ENCODE measurements at regions not wholly inside any gene's neighbourhood (a gene's known extent, or its start where the extent isn't known, plus 50 kb on each side); places are given as distances from the start of the nearest gene placed in this dataset.
A peak's percentile ranks its signal among the peaks of the same experiment; 100 is the strongest.
"Not testable (repeated sequence)": the region's sequence is repeated elsewhere in the genome, so short reads cannot be mapped to it uniquely, and the experiment has no call there.

DNA sequence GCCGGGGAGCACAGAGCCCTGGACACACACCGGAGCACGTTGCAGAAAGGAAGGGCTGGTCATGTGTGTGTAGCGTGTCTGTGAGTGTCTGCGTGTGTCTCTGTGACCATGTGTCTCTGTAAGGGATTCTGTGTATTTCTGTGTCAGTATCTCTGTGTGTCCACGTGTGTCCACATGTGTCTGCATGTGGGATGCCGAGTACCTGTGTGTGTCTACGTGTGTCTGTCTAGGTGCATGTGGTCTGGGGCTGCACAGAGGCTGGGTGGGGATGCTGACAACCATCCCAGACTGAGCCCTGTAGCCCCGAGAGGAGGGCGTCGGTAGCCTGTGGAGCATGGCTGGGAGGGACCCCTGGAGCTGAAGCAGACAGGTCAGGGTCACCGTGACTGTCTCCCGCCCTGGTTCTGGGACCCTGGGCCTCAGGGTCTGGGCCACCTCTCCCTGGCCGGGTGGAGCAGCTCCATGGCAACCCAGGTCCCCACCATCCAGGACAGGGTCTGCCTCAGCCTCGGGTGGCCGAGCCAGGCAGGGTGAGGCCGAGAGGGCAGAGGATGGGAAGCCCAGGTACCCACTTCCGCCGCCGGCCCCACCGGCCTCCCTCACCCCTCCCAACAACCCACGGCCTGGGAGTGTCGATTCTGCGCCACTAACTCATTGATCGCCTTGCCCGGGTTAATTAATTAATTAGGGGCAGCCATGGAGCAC, 122.7 kb downstream of the FAM53A start:
- DNase-seq (ENCODE audit: low spot score): no peak

GRCh38 chr4:1559896-1560650, 124.0 kb downstream of the FAM53A start:
- DNase-seq (ENCODE audit: low spot score): no peak

DNA sequence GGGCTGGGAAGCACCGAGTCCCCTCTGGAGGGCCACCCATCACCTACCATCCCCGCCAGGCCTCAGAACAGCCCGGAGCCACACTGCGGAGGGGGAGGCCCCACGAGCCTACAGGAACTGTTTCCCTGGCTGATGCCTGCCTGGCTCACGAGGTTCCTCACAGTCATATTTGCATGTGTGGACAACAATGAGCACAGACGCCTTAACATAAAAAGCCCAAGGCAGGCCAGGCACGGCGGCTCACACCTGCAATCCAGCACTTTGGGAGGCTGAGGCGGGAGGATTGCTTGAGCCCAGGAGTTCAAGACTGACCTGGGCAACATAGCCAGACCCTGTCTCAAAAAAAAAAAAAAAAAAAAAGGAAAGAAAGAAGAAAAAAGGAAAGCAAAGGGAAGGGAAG, 125.9 kb downstream of the FAM53A start:
- DNase-seq (ENCODE audit: low spot score): no peak

- DNase-seq (ENCODE audit: low spot score): no peak
Measured at GRCh38 chr4:1557221-1557597, 126.9 kb downstream of the FAM53A start.

- no peak for DNase-seq (ENCODE audit: low spot score)
Measured at GRCh38 chr4:1556541-1557220, 127.4 kb downstream of the FAM53A start.

DNA sequence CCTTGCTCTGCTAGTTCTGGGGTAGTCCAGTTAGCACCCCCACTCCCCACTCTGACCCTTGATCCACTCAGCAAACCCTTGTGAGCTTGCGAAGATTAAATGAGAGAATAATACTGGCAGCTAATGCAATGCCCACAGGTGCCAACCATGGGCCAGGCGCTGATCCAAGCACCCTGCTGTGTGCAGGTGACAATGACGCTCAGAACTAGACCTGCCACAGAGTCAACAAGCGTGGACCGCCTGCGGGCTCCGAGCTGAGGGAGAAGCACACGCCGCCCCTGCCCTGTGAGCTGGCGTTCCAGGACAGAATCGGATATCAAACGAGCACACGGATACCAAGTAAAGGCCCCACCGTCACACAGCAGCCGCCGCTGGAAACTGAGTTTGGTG, 129.2 kb downstream of the FAM53A start:
- DNase-seq (ENCODE audit: low spot score): no peak

GRCh38 chr4:1554246-1554875, 129.8 kb downstream of the FAM53A start:
- no peak for DNase-seq (ENCODE audit: low spot score)

DNA sequence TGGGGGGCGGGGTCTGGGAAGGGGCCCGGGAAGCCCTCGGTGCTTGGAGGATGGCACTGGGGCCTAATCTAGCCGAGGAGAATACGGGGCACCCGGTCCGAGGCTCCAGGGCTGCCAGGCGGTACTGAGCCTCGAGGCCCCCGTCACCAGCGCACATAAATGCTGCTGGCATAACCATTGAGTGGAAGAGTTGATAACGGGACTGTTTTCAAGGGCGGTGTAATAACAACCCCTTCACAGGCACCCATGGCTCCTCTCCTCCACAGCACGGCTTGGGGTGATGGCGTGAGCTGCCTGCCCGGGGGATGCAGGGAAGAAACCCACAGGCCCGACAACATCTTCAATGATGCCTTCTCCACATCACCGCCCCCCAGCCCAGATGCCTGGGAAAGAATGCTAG, 130.7 kb downstream of the FAM53A start:
- no peak for DNase-seq (ENCODE audit: low spot score)

DNA sequence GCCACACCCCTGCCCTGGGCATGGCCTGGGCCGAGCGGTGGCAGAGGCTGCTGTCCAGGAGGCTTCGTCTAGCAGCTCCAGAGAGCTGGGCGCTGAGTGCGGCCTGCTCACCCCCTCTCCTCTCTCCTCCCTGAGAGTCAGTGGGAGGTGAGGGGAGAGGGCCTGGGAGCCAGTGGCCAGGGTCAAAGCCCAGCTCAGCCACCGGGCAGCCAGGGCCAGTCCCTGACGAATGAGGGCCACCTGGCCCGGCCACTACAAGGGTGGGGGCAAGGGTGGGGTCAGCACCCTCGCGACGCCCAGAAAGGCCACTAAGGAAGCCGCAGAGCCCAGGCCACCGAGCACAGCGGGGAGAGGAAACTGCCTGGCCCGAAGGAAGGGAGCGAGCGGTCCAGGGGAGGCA, 131.7 kb downstream of the FAM53A start:
- DNase-seq (ENCODE audit: low spot score): no peak

- no peak for DNase-seq (ENCODE audit: low spot score)
Measured at GRCh38 chr4:1551211-1551610, 132.9 kb downstream of the FAM53A start.

DNA sequence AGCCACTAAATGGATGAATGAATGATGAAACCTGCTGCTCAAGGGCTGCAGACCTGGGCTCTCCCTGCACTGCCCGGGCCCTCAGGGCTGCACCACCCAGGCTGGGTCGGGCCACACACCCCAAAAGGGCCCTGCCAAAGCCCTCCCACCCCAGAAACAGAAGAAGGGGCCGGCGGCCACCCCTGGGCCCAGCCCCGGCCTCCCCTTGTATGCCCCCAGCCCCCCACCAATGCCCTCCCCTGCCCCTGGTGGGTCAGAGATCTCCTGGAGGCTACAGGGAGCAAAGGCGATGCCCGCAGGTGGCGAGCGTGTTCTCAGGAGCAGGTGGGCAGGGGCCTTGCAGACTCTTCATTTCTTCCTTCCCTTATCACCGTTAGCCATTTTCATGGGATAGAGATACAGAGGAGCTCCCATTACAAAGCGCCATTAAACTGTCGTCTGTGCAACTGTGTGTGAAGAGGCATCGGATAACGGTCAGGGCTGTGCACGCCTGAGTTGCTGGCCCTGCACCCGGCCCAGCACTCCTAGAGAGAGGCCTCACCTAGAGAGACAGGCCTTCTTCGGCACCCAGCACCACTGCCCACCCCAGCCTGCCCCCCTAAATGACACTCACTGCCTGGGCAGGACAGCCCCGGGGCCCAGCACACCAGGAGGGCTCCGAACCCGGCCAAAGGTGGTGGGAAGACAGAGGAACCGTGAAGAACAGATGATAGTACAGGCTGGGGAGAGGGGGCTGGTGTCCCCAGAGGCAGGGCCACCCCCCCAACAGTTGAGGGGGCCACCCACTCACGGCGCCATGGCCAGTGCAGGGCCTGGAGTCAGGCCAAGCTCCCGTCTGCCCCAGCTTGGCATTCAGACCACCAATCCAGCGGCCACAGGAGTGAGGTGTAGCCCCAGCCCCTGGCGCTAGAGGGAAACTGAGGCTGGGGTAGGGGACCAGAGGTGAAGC, 133.7 kb downstream of the FAM53A start:
- DNase-seq (ENCODE audit: low spot score): no peak

DNA sequence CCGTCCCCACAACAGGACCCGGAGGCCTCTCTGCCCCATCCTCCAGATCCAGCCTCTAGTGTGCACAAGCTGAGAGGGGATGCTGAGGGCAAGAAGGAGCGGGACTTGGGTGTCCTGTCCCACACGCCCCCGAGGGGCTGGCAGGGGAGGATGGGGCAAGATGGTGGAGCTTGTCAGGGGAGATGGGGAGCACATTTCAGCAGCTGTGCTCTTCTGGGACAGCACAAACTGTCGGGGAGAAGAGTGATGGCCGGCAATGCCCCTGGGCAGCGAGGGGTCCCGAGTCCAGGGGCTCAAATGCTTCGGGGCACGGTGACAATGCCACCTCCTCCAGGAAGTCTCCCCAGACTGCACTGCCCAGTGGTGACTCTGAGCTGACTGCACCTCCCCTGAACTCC, 134.5 kb downstream of the FAM53A start:
- DNase-seq (ENCODE audit: low spot score): no peak

DNA sequence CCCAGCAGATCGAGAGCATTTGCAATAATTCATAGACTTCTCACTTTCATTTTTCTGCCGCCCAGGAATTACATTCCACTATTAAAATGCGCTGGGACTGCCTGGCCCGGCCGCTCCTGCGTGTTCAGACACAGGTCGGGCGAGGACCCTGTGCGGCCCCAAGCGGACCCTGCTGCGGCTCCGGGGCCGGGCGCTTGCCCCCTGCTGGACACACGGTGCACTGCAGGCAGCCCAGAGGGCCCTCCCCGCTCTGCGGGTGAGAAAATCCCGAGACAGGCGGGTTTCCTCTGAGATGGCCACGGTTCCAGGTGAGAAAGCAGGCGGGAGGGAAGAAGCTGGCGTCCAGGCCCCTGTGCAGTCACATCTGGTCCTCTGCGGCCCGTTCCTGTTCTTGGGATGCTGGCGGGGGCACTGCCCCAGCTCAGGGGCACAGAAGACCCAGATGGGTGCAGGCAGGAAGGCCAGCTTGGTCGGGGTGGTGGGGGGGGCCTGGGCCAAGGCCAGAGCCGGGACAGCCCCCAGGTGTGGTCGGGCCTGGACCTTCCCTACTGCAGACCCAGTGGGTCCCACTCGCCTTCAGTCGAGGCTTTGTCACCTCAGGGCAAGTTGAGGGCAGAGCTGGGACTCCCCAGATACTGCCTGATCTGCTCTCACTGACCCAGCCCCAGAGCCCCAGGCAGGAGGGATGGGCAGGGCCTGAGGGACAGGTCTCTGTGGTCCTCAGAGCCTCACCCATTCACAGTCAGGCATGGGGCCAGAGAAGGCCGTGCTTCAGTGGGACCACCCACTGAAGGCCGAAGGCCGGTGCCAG, 135.1 kb downstream of the FAM53A start:
- DNase-seq (ENCODE audit: low spot score): peak; percentile 35

DNA sequence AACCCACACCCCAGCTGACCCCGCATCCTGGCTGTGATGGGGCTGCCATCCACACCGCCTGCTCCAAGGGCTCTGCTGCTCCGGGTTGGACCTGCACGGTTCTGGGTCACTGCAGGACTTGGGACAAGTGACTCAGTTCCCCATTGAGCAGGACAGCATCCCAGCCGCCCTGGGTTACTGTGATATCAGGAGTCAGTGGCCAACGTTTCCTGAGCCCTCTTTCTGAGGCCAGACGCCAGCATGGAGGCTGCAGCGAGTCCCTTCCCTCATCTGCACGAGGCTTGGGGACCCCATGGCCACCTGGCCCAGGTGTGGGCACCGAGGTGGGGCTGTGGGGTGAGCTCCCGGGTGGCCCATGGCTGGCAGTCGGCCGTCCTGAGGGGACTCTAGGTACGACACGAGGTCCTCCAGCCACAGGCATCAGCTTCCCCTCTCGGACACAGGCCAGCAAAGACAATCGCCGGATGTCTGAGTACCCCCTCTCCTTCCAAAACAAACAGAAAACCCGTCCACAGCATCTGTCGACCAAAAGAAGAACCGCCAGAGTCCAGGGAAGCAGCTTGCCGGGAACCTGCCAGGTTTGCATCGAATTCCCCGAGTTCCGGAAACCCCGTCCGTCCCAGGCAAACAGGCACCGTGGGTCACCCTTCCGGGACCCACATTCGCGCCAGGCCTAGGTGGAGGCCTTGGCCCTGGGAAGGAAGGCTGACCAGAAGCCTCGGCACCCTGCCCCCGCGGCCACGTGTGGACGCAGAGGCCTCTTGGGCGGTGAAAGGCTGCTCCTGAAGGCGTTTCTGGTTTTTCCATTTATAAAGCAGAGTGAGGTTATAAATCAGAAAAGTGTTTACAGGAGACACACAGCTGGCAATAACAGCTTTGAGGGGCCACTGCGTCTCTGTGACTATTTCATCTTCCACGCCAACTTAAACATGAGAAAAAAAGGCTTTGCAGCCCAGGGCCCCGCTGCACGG, 136.0 kb downstream of the FAM53A start:
- no peak for DNase-seq (ENCODE audit: low spot score)

GRCh38 chr4:1547131-1547855, 136.8 kb downstream of the FAM53A start:
- DNase-seq (ENCODE audit: low spot score): no peak

- DNase-seq (ENCODE audit: low spot score): no peak
Measured at GRCh38 chr4:1544861-1545281, 138.6 kb upstream of the NKX1-1 start.

DNA sequence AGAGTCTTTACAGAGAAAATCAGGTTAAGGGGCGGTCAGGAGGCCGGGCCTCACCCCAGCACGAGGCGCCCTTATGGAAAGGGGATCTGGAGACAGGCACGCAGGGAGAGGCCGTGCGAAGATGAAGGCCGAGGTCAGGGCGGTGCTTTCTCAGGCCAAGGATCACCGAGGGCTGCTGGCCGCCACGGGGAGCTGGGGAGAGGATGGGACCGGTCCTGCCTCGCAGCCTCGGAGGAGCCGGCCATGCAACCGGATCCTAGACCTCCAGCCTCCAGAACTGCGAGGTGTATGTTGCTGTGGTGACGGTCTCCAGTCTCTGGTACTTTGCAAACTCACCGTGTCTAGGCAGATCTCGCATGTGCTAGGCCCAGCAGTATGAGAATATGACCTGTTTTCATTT, 138.2 kb upstream of the NKX1-1 start:
- not testable (repeated sequence) for DNase-seq (ENCODE audit: low spot score)

DNA sequence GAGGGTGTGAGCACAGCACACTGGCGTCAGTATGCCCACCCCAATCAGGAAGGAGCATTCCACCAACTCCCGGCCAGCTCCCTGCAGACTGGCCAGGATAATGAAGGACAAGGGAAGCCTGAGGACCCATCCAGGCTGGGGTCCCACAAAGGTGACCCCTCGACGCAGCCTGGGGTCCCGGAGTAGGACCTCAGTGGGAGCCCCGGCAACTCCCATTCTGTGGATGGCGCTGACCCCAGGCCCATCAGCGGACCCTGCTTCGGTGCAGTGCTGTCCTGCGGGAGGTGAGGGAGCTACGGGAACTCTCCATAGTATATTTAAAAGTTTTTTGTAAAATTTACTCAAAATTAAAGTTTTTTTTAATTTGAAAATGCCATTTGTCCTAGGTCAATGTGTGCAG, 137.7 kb upstream of the NKX1-1 start:
- DNase-seq (ENCODE audit: low spot score): no peak

DNA sequence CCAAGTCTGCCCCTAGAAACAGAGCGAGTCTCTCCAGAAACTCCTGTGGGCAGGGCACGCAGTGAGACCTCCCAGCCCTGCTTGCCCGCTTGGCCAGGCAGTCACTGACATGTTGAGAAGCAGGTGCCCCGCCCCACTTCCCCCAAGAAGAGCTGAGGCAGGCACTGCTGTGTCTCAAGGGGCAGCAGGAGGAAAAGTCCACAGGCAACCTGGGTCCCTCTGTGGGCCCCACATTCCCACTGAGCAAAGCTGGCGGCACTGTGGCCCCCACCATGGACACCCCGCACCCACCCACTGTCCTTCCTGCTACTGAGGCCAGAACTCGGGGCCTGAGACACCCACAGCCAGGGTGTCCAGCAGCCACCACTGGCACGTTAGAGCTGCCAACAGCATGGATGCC, 137.3 kb upstream of the NKX1-1 start:
- no peak for DNase-seq (ENCODE audit: low spot score)

All from hematopoietic multipotent progenitor cell treated with erythropoietin and hydrocortisone succinate and interleukin-3 and kit ligand, for 15 days (in vitro differentiated cells).